Smooth muscle cell (in vitro differentiated cells): ENCODE measurements at regions not wholly inside any gene's neighbourhood (a gene's known extent, or its start where the extent isn't known, plus 50 kb on each side); places are given as distances from the start of the nearest gene placed in this dataset.

Experiments
- DNase-seq: peaks from one replicate; lab custom pipeline; 2025; ENCODE audit not compliant: unreplicated experiment; lab: John Stamatoyannopoulos, UW
- H2AFZ ChIP-seq: fragments of 200-600 bp; sonication (generic); 2 replicates; pipeline ENCODE4 v1.6.0; 2016; ENCODE audit warnings: antibody characterized with exemption, low read depth, mild to moderate bottlenecking
- H3F3A ChIP-seq: fragments of 200-600 bp; sonication (generic); 2 replicates; pipeline ENCODE4 v1.6.0; 2017; ENCODE audit warnings: antibody characterized with exemption, low read depth
- H3K27ac ChIP-seq: fragments of 200-600 bp; sonication (generic); 2 replicates; pipeline ENCODE4 v1.5.1; 2016; ENCODE audit warnings: low read depth, mild to moderate bottlenecking
- H3K27me3 ChIP-seq: fragments of 200-600 bp; sonication (generic); 2 replicates; pipeline ENCODE4 v1.6.1; 2016; ENCODE audit warnings: low read depth, mild to moderate bottlenecking
- H3K36me3 ChIP-seq: fragments of 200-600 bp; sonication (generic); 2 replicates; pipeline ENCODE4 v1.5.1; 2016; ENCODE audit warnings: low read depth
- H3K4me1 ChIP-seq: fragments of 200-600 bp; sonication (generic); 2 replicates; pipeline ENCODE4 v1.5.1; 2016; ENCODE audit warnings: low read depth
- H3K4me2 ChIP-seq: fragments of 200-600 bp; sonication (generic); 2 replicates; pipeline ENCODE4 v1.6.0; 2016; ENCODE audit warnings: mild to moderate bottlenecking
- H3K4me3 ChIP-seq: fragments of 200-600 bp; sonication (generic); 2 replicates; pipeline ENCODE4 v1.5.1; 2016; ENCODE audit warnings: mild to moderate bottlenecking
- H3K79me2 ChIP-seq: fragments of 200-600 bp; sonication (generic); 2 replicates; pipeline ENCODE4 v1.6.0; 2016; ENCODE audit warnings: low read depth, mild to moderate bottlenecking
- H3K9ac ChIP-seq: fragments of 200-600 bp; sonication (generic); 2 replicates; pipeline ENCODE4 v1.6.0; 2016; ENCODE audit warnings: low read depth
- H3K9me3 ChIP-seq: fragments of 200-600 bp; sonication (generic); replicated peaks from 2 replicates; pipeline ENCODE4 v1.5.1; 2016; ENCODE audit warnings: low read depth
- H4K20me1 ChIP-seq: fragments of 200-600 bp; sonication (generic); 2 replicates; pipeline ENCODE4 v1.6.0; 2016; ENCODE audit warnings: low read depth
- WGBS: methylation state at CpG from one replicate; pipeline ENCODE4 v1.1.7; 2016; ENCODE audit warnings: low lambda C conversion rate; 5-methylcytosine and 5-hydroxymethylcytosine counted together
- TF ChIP-seq, protein P1 (sequence below): fragments of 200-600 bp; sonication (generic); IDR thresholded peaks from 2 replicates; pipeline ENCODE4 v1.5.1; 2017; ENCODE audit warnings: borderline replicate concordance, mild to moderate bottlenecking, antibody characterized with exemption; ENCODE audit not compliant: insufficient read depth, poor library complexity, severe bottlenecking

DNA sequence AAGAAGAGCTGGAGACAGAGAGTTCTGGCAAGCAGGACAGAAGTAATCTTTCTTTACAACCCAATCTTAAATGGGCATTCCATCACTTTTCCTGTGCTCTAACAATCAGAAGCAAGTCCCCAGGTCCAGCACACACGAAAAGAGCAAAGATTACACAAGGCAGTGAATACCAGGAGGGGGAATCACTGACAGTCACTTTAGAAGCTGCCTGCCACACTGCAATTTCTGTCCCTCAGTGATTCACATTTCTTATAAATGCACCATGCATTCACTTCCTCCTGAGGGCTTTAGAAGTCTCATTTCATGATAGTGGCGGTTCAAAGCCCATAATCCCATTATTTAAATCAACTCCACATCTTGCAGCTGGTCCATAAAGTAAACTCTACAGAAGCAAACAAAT is 362.5 kb downstream of the POM121L12 start:
- H3K27me3 ChIP-seq = no peaks in the 10 kb centered on the region
- no peak overlapping the region for H3K9ac ChIP-seq
- TF ChIP-seq, protein P1, sequence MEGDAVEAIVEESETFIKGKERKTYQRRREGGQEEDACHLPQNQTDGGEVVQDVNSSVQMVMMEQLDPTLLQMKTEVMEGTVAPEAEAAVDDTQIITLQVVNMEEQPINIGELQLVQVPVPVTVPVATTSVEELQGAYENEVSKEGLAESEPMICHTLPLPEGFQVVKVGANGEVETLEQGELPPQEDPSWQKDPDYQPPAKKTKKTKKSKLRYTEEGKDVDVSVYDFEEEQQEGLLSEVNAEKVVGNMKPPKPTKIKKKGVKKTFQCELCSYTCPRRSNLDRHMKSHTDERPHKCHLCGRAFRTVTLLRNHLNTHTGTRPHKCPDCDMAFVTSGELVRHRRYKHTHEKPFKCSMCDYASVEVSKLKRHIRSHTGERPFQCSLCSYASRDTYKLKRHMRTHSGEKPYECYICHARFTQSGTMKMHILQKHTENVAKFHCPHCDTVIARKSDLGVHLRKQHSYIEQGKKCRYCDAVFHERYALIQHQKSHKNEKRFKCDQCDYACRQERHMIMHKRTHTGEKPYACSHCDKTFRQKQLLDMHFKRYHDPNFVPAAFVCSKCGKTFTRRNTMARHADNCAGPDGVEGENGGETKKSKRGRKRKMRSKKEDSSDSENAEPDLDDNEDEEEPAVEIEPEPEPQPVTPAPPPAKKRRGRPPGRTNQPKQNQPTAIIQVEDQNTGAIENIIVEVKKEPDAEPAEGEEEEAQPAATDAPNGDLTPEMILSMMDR = no peak
- no peaks in the 10 kb centered on the region for H3K79me2 ChIP-seq
- no peaks in the 10 kb centered on the region for H3F3A ChIP-seq
- 13% methylated on average over 2 of the region's 2 CpGs for WGBS
- no peaks in the 10 kb centered on the region for H3K9me3 ChIP-seq
- DNase-seq = no peak
- peak overlapping the region; percentile 56 for H3K4me2 ChIP-seq
- peak overlapping the region; percentile 59 for H3K27ac ChIP-seq
- H4K20me1 ChIP-seq = no peaks in the 10 kb centered on the region
- no peaks in the 10 kb centered on the region for H3K4me1 ChIP-seq
- no peaks in the 10 kb centered on the region for H3K36me3 ChIP-seq
- H2AFZ ChIP-seq = no peak overlapping the region
- no peak overlapping the region for H3K4me3 ChIP-seq

DNA sequence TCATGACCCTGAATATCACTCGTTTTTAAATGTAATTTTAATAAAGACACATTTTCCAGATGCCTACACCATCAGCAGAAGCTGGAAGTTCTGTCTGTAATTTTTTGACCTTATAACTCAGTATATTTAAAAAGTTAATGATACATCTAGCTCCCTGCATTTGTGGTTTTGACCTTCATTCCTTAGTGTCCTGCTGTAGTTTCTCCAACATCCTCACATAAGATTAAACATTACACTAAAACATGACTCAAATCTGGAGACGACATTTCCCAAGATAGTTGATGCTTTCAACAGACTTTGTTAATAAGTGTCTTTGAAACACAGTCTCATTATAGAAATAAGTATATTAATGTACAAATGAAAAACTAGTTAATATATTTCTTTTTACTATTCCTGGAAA is 363.1 kb downstream of the POM121L12 start:
- 29% methylated on average over 2 of the region's 2 CpGs for WGBS
- peak overlapping the region; percentile 59 for H3K27ac ChIP-seq
- DNase-seq = no peak
- no peaks in the 10 kb centered on the region for H3F3A ChIP-seq
- no peak overlapping the region for H3K4me3 ChIP-seq
- TF ChIP-seq, protein P1 = no peak
- H3K79me2 ChIP-seq = no peaks in the 10 kb centered on the region
- no peaks in the 10 kb centered on the region for H4K20me1 ChIP-seq
- H3K9me3 ChIP-seq = no peaks in the 10 kb centered on the region
- no peak overlapping the region for H3K9ac ChIP-seq
- no peak overlapping the region for H2AFZ ChIP-seq
- no peaks in the 10 kb centered on the region for H3K36me3 ChIP-seq
- peak overlapping the region; percentile 56 for H3K4me2 ChIP-seq
- no peaks in the 10 kb centered on the region for H3K27me3 ChIP-seq
- H3K4me1 ChIP-seq = no peaks in the 10 kb centered on the region

DNA sequence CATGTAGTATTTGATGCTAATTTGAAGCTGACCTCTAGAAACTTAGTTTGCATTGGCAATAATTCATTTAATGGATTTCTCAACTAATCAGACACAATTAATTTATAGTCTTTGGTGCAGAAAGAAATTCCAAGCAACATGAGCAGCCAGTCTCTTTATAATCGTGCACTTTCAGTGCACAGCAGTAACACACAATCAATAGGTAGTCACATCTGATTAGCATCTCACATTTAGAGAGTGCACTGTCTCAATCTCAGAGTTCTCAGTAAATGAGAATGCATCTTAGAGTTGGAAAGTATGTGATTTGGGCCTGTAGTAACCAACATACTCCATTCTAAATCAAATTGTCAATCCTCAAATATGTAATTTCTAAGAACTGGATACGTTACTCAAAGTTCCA is 377.6 kb downstream of the POM121L12 start:
- Histone ChIP-seq H3K27me3 (no peaks in the 10 kb centered on the region), H3K4me2 (no peak overlapping the region), H3K27ac (no peak overlapping the region), H3K79me2 (no peaks in the 10 kb centered on the region), H4K20me1 (no peaks in the 10 kb centered on the region), H3K4me1 (no peaks in the 10 kb centered on the region), H2AFZ (no peak overlapping the region), H3F3A (no peaks in the 10 kb centered on the region), H3K4me3 (no peak overlapping the region), H3K9me3 (no peaks in the 10 kb centered on the region), H3K9ac (no peak overlapping the region), H3K36me3 (no peaks in the 10 kb centered on the region)
- TF ChIP-seq, protein P1 = no peak
- DNase-seq = no peak
- 98% methylated on average over 2 of the region's 2 CpGs for WGBS

DNA sequence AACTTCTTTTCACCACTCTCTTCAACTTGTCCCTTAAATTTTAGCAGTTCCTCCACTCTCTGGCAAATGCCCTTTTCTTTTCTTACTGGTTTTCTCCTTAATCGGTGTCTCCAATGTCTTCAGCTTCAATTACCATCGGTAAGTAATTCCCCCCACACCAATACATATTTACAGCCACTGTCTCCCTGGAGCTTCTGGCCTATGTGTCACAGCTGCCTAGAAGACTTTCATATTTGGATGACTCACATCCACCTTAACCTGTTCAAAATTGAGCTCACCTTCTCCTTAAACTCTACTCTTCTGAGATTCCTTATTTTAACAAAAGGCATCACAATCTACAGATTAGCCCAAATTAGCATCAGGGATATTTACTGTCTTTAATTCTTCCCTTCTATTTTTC is 380.4 kb downstream of the POM121L12 start:
- Histone ChIP-seq H4K20me1 (no peaks in the 10 kb centered on the region), H3K4me1 (no peaks in the 10 kb centered on the region), H2AFZ (no peak overlapping the region), H3K27ac (no peak overlapping the region), H3F3A (no peaks in the 10 kb centered on the region), H3K36me3 (no peaks in the 10 kb centered on the region), H3K27me3 (no peaks in the 10 kb centered on the region), H3K9me3 (no peaks in the 10 kb centered on the region), H3K4me2 (no peak overlapping the region), H3K9ac (no peak overlapping the region), H3K4me3 (no peak overlapping the region), H3K79me2 (no peaks in the 10 kb centered on the region)
- DNase-seq = no peak
- TF ChIP-seq, protein P1 = no peak
- 93% methylated on average over 2 of the region's 2 CpGs for WGBS
